Large intestine (tissue), 3 donors: ENCODE measurements at regions not wholly inside any gene's neighbourhood (a gene's known extent, or its start where the extent isn't known, plus 50 kb on each side); places are given as distances from the start of the nearest gene placed in this dataset.

ENCODE experiments used
- DNase-seq, 2 donors: peaks; one replicate each; pipeline versions ENCODE4 v3.0.0 to v3.0.0-alpha.2; 2013
- H3K27ac ChIP-seq: one replicate; pipeline ENCODE4 v1.5.1; 2013; ENCODE audit warnings: low read length
- H3K27me3 ChIP-seq: 2 replicates; pipeline ENCODE4 v1.6.1; 2013; ENCODE audit warnings: low read length; ENCODE audit not compliant: control insufficient read depth, insufficient read depth
- H3K36me3 ChIP-seq: 2 replicates; pipeline ENCODE4 v1.6.1; 2013; ENCODE audit warnings: low read length; ENCODE audit not compliant: control insufficient read depth, insufficient read depth
- H3K4me1 ChIP-seq: one replicate; pipeline ENCODE4 v1.6.1; 2013; ENCODE audit warnings: low read length; ENCODE audit not compliant: control insufficient read depth, insufficient read depth
- H3K4me3 ChIP-seq: one replicate; pipeline ENCODE4 v1.5.1; 2013; ENCODE audit warnings: low read length
- H3K9me3 ChIP-seq: one replicate; pipeline ENCODE4 v1.6.1; 2013; ENCODE audit warnings: mild to moderate bottlenecking, low read depth, low read length, moderate library complexity; ENCODE audit not compliant: control insufficient read depth
- WGBS: methylation state at CpG from one replicate; pipeline ENCODE4 v1.1.5; 2013; ENCODE audit warnings: low lambda C conversion rate; ENCODE audit not compliant: insufficient coverage; 5-methylcytosine and 5-hydroxymethylcytosine counted together

- WGBS: 100% methylated on average over 1 of the region's 2 CpGs
- H3K27me3 ChIP-seq: no peaks in the 10 kb centered on the region
- H3K4me3 ChIP-seq: no peak overlapping the region
- no peak overlapping the region for H3K27ac ChIP-seq
- H3K36me3 ChIP-seq: no peaks in the 10 kb centered on the region
- H3K4me1 ChIP-seq: no peaks in the 10 kb centered on the region
- H3K9me3 ChIP-seq: peaks cover 3% of the 10 kb centered on the region
- DNase-seq: no peak
These were observed 614.4 kb upstream of the TMEFF2 start for GRCh38 chr2:192809173-192809572.

GRCh38 chr2:192783643-192784042 is 588.9 kb upstream of the TMEFF2 start:
- WGBS: no CpG with 5 or more reads among the region's 3 CpGs
- no peaks in the 10 kb centered on the region for H3K36me3 ChIP-seq
- no peaks in the 10 kb centered on the region for H3K9me3 ChIP-seq
- no peaks in the 10 kb centered on the region for H3K4me1 ChIP-seq
- no peaks in the 10 kb centered on the region for H3K27me3 ChIP-seq
- no peak overlapping the region for H3K27ac ChIP-seq
- H3K4me3 ChIP-seq: no peak overlapping the region
- no peak for DNase-seq

- Histone ChIP-seq H3K27me3 (no peaks in the 10 kb centered on the region), H3K9me3 (no peaks in the 10 kb centered on the region), H3K36me3 (no peaks in the 10 kb centered on the region), H3K4me3 (no peak overlapping the region), H3K27ac (no peak overlapping the region), H3K4me1 (no peaks in the 10 kb centered on the region)
- DNase-seq: no peak
- WGBS: 33% methylated on average over 1 of the region's 6 CpGs
These were observed 580.9 kb upstream of the TMEFF2 start for GRCh38 chr2:192775459-192776262.

GRCh38 chr2:192775011-192775410 is 580.3 kb upstream of the TMEFF2 start:
- no peaks in the 10 kb centered on the region for H3K4me1 ChIP-seq
- DNase-seq: no peak
- no peaks in the 10 kb centered on the region for H3K9me3 ChIP-seq
- no peaks in the 10 kb centered on the region for H3K36me3 ChIP-seq
- WGBS: 100% methylated on average over 2 of the region's 4 CpGs
- no peaks in the 10 kb centered on the region for H3K27me3 ChIP-seq
- no peak overlapping the region for H3K4me3 ChIP-seq
- no peak overlapping the region for H3K27ac ChIP-seq

- no peak for DNase-seq
- Histone ChIP-seq H3K4me3 (no peak overlapping the region), H3K27me3 (no peaks in the 10 kb centered on the region), H3K9me3 (no peaks in the 10 kb centered on the region), H3K4me1 (no peaks in the 10 kb centered on the region), H3K27ac (no peak overlapping the region), H3K36me3 (no peaks in the 10 kb centered on the region)
- no CpG with 5 or more reads among the region's 2 CpGs for WGBS
These were observed 578.3 kb upstream of the TMEFF2 start for GRCh38 chr2:192773044-192773443.

- Histone ChIP-seq H3K9me3 (no peaks in the 10 kb centered on the region), H3K4me3 (no peak overlapping the region), H3K27me3 (no peaks in the 10 kb centered on the region), H3K27ac (no peak overlapping the region), H3K4me1 (no peaks in the 10 kb centered on the region), H3K36me3 (no peaks in the 10 kb centered on the region)
- 100% methylated on average over 1 of the region's 1 CpG for WGBS
- DNase-seq: no peak
These were observed 555.0 kb upstream of the TMEFF2 start for GRCh38 chr2:192749611-192750200.

- Histone ChIP-seq H3K27me3 (no peaks in the 10 kb centered on the region), H3K4me3 (no peak overlapping the region), H3K9me3 (no peaks in the 10 kb centered on the region), H3K36me3 (no peaks in the 10 kb centered on the region), H3K4me1 (no peaks in the 10 kb centered on the region), H3K27ac (no peak overlapping the region)
- DNase-seq: no peak
These were observed 547.2 kb upstream of the TMEFF2 start for GRCh38 chr2:192741889-192742288.

- Histone ChIP-seq H3K27ac (no peak overlapping the region), H3K4me1 (no peaks in the 10 kb centered on the region), H3K36me3 (no peaks in the 10 kb centered on the region), H3K9me3 (no peaks in the 10 kb centered on the region), H3K27me3 (no peaks in the 10 kb centered on the region), H3K4me3 (no peak overlapping the region)
- WGBS: 95% methylated on average over 3 of the region's 3 CpGs
- DNase-seq: no peak
These were observed 540.7 kb upstream of the TMEFF2 start for GRCh38 chr2:192735447-192735846.

GRCh38 chr2:192729369-192729768 is 534.6 kb upstream of the TMEFF2 start:
- no peak overlapping the region for H3K4me3 ChIP-seq
- no peaks in the 10 kb centered on the region for H3K9me3 ChIP-seq
- no peak for DNase-seq
- WGBS: no CpG with 5 or more reads among the region's 2 CpGs
- no peaks in the 10 kb centered on the region for H3K27me3 ChIP-seq
- no peak overlapping the region for H3K27ac ChIP-seq
- no peaks in the 10 kb centered on the region for H3K4me1 ChIP-seq
- H3K36me3 ChIP-seq: no peaks in the 10 kb centered on the region

- no peak for DNase-seq
- no peaks in the 10 kb centered on the region for H3K27me3 ChIP-seq
- no peaks in the 10 kb centered on the region for H3K9me3 ChIP-seq
- no peak overlapping the region for H3K4me3 ChIP-seq
- no peaks in the 10 kb centered on the region for H3K4me1 ChIP-seq
- WGBS: 100% methylated on average over 1 of the region's 1 CpG
- H3K27ac ChIP-seq: no peak overlapping the region
- no peaks in the 10 kb centered on the region for H3K36me3 ChIP-seq
These were observed 531.3 kb upstream of the TMEFF2 start for GRCh38 chr2:192725991-192726390.

- H3K27me3 ChIP-seq: no peaks in the 10 kb centered on the region
- no peaks in the 10 kb centered on the region for H3K9me3 ChIP-seq
- no peaks in the 10 kb centered on the region for H3K36me3 ChIP-seq
- no peak overlapping the region for H3K27ac ChIP-seq
- no peak overlapping the region for H3K4me3 ChIP-seq
- H3K4me1 ChIP-seq: no peaks in the 10 kb centered on the region
- no peak for DNase-seq
These were observed 524.9 kb upstream of the TMEFF2 start for GRCh38 chr2:192719629-192720028.
